ENCODE measurements at regions not wholly inside any gene's neighbourhood (a gene's known extent, or its start where the extent isn't known, plus 50 kb on each side); places are given as distances from the start of the nearest gene placed in this dataset.
"Not testable (repeated sequence)": the region's sequence is repeated elsewhere in the genome, so short reads cannot be mapped to it uniquely, and the experiment has no call there.

- DNase-seq = no peak
Observed at GRCh38 chr18:37874721-37875120, 309.1 kb upstream of the CELF4 start.

GRCh38 chr18:37873416-37873815, 307.8 kb upstream of the CELF4 start:
- no peak for DNase-seq

GRCh38 chr18:37872562-37872961, 307.0 kb upstream of the CELF4 start:
- DNase-seq = no peak

- DNase-seq = no peak
Observed at GRCh38 chr18:37871561-37871960, 306.0 kb upstream of the CELF4 start.

- no peak for DNase-seq
Observed at GRCh38 chr18:37869051-37869450, 303.5 kb upstream of the CELF4 start.

- DNase-seq = no peak
Observed at GRCh38 chr18:37864122-37864521, 298.5 kb upstream of the CELF4 start.

GRCh38 chr18:37861981-37862380, 296.4 kb upstream of the CELF4 start:
- no peak for DNase-seq

- DNase-seq = no peak
Observed at GRCh38 chr18:37854396-37854795, 288.8 kb upstream of the CELF4 start.

GRCh38 chr18:37853706-37854105, 288.1 kb upstream of the CELF4 start:
- no peak for DNase-seq

- DNase-seq = no peak
Observed at GRCh38 chr18:37852464-37852863, 286.9 kb upstream of the CELF4 start.

GRCh38 chr18:37847544-37847943, 281.9 kb upstream of the CELF4 start:
- no peak for DNase-seq

- no peak for DNase-seq
Observed at GRCh38 chr18:37846996-37847395, 281.4 kb upstream of the CELF4 start.

GRCh38 chr18:37845498-37845897, 279.9 kb upstream of the CELF4 start:
- no peak for DNase-seq

- no peak for DNase-seq
Observed at GRCh38 chr18:37844209-37844970, 278.8 kb upstream of the CELF4 start.

GRCh38 chr18:37838083-37838482, 272.5 kb upstream of the CELF4 start:
- no peak for DNase-seq

- DNase-seq = no peak
Observed at GRCh38 chr18:37836071-37836970, 270.7 kb upstream of the CELF4 start.

- not testable (repeated sequence) for DNase-seq
Observed at GRCh38 chr18:37832010-37832695, 266.6 kb upstream of the CELF4 start.

GRCh38 chr18:37812961-37813360, 247.4 kb upstream of the CELF4 start:
- no peak for DNase-seq

GRCh38 chr18:37805773-37806404, 240.3 kb upstream of the CELF4 start:
- no peak for DNase-seq

- no peak for DNase-seq
Observed at GRCh38 chr18:37796823-37797349, 231.3 kb upstream of the CELF4 start.

- DNase-seq = no peak
Observed at GRCh38 chr18:37787452-37787851, 221.9 kb upstream of the CELF4 start.

GRCh38 chr18:37783771-37784170, 218.2 kb upstream of the CELF4 start:
- no peak for DNase-seq

GRCh38 chr18:37779220-37779619, 213.6 kb upstream of the CELF4 start:
- DNase-seq = no peak

Measured in fibroblast of skin of right quadriceps (primary cell).